Testis (tissue), 2 donors: ENCODE measurements at regions not wholly inside any gene's neighbourhood (a gene's known extent, or its start where the extent isn't known, plus 50 kb on each side); places are given as distances from the start of the nearest gene placed in this dataset.

Experiments
- CTCF ChIP-seq, 3 experiments: fragments of 450-650 bp in 2 of 3; fragments of 200-600 bp in 1 of 3; sonication (generic) in 1 of 3; IDR thresholded peaks; one replicate each; pipeline ENCODE4 v1.5.1; 2016 to 2019; ENCODE audit warnings: antibody characterized with exemption in 3 of 3, mild to moderate bottlenecking in 2 of 3, moderate library complexity in 1 of 3
- POLR2A ChIP-seq: fragments of 450-650 bp; IDR thresholded peaks from one replicate; pipeline ENCODE4 v1.6.1; 2017; ENCODE audit warnings: antibody characterized with exemption, mild to moderate bottlenecking, moderate library complexity

- TF ChIP-seq CTCF (IDR thresholded peaks at IDR 0.05), result no peak
- no peak for TF ChIP-seq POLR2A
Observed at GRCh38 chr4:4962928-4963327, 56.3 kb downstream of the CYTL1 start.
